ENCODE measurements at regions not wholly inside any gene's neighbourhood (a gene's known extent, or its start where the extent isn't known, plus 50 kb on each side); places are given as distances from the start of the nearest gene placed in this dataset.

- H3K27ac ChIP-seq: no peak overlapping the region
- TF ChIP-seq POLR2A (IDR thresholded peaks at IDR 0.05) (no peak), CTCF (IDR thresholded peaks at IDR 0.05) (no peak), POLR2AphosphoS5 (IDR thresholded peaks at IDR 0.05) (no peak)
- intact Hi-C loops (cut with DNase I): no loop called here
- 64% methylated on average over 2 of the region's 2 CpGs for WGBS
- H3K4me1 ChIP-seq (replicated peaks): no peaks in the 10 kb centered on the region
- no peak overlapping the region for H3K4me3 ChIP-seq
- no peaks in the 10 kb centered on the region for H3K27me3 ChIP-seq (replicated peaks; ENCODE audit: insufficient read depth)
- DNase-seq (ENCODE audit: low spot score): no peak
- no peaks in the 10 kb centered on the region for H3K9me3 ChIP-seq
- no peaks in the 10 kb centered on the region for H3K36me3 ChIP-seq
These were observed 345.7 kb upstream of the RBMS3 start for GRCh38 chr3:28935146-28935545.

- no peaks in the 10 kb centered on the region for H3K4me1 ChIP-seq (replicated peaks)
- TF ChIP-seq POLR2A (IDR thresholded peaks at IDR 0.05) (no peak), CTCF (IDR thresholded peaks at IDR 0.05) (no peak), POLR2AphosphoS5 (IDR thresholded peaks at IDR 0.05) (no peak)
- no peak overlapping the region for H3K27ac ChIP-seq
- no peak overlapping the region for H3K4me3 ChIP-seq
- no peaks in the 10 kb centered on the region for H3K27me3 ChIP-seq (replicated peaks; ENCODE audit: insufficient read depth)
- intact Hi-C loops (cut with DNase I): no loop called here
- DNase-seq (ENCODE audit: low spot score): no peak
- WGBS: 72% methylated on average over 2 of the region's 2 CpGs
- H3K9me3 ChIP-seq: no peaks in the 10 kb centered on the region
- no peaks in the 10 kb centered on the region for H3K36me3 ChIP-seq
These were observed 344.7 kb upstream of the RBMS3 start for GRCh38 chr3:28936154-28936553.

GRCh38 chr3:28940530-28940929 is 340.3 kb upstream of the RBMS3 start:
- peak overlapping the region; percentile 39 to 54 for H3K27ac ChIP-seq
- intact Hi-C loops (cut with DNase I): loop anchor here (10.0 kb wide), 1 partner anchor 124 kb away; no protein-coding TSS in a partner anchor
- DNase-seq (ENCODE audit: low spot score): peak; percentile 25

GRCh38 chr3:28940994-28941393 is 339.9 kb upstream of the RBMS3 start:
- Histone ChIP-seq H3K4me1 (replicated peaks) (no peaks in the 10 kb centered on the region), H3K27me3 (replicated peaks; ENCODE audit: insufficient read depth) (no peaks in the 10 kb centered on the region), H3K27ac (peak overlapping the region; percentile 39 to 54), H3K9me3 (no peaks in the 10 kb centered on the region), H3K4me3 (no peak overlapping the region), H3K36me3 (no peaks in the 10 kb centered on the region)
- intact Hi-C loops (cut with DNase I): loop anchor here (10.0 kb wide), 1 partner anchor 124 kb away; no protein-coding TSS in a partner anchor
- TF ChIP-seq POLR2A (IDR thresholded peaks at IDR 0.05) (no peak), POLR2AphosphoS5 (IDR thresholded peaks at IDR 0.05) (no peak), CTCF (IDR thresholded peaks at IDR 0.05) (no peak)
- no peak for DNase-seq (ENCODE audit: low spot score)
- WGBS: 71% methylated on average over 1 of the region's 1 CpG

More at GRCh38 chr3:28940530-28940929, 340.3 kb upstream of the RBMS3 start:
- Histone ChIP-seq H3K9me3 (no peaks in the 10 kb centered on the region), H3K4me3 (no peak overlapping the region), H3K27me3 (replicated peaks; ENCODE audit: insufficient read depth) (no peaks in the 10 kb centered on the region), H3K36me3 (no peaks in the 10 kb centered on the region), H3K4me1 (replicated peaks) (no peaks in the 10 kb centered on the region)
- TF ChIP-seq POLR2AphosphoS5 (IDR thresholded peaks at IDR 0.05) (peak; percentile 41), POLR2A (IDR thresholded peaks at IDR 0.05) (no peak)

GRCh38 chr3:28947061-28947460 is 333.8 kb upstream of the RBMS3 start:
- no peaks in the 10 kb centered on the region for H3K4me1 ChIP-seq (replicated peaks)
- H3K4me3 ChIP-seq: no peak overlapping the region
- 35% methylated on average over 2 of the region's 2 CpGs for WGBS
- H3K27ac ChIP-seq: no peak overlapping the region
- intact Hi-C loops (cut with DNase I): loop anchor here (10.0 kb wide), 1 partner anchor 118 kb away; no protein-coding TSS in a partner anchor
- TF ChIP-seq CTCF (IDR thresholded peaks at IDR 0.05): no peak
- TF ChIP-seq POLR2AphosphoS5 (IDR thresholded peaks at IDR 0.05): no peak
- no peak for TF ChIP-seq POLR2A (IDR thresholded peaks at IDR 0.05)
- H3K9me3 ChIP-seq: no peaks in the 10 kb centered on the region
- no peaks in the 10 kb centered on the region for H3K27me3 ChIP-seq (replicated peaks; ENCODE audit: insufficient read depth)
- no peaks in the 10 kb centered on the region for H3K36me3 ChIP-seq
- DNase-seq (ENCODE audit: low spot score): no peak
